IMR-90 (cell line): ENCODE measurements at regions not wholly inside any gene's neighbourhood (a gene's known extent, or its start where the extent isn't known, plus 50 kb on each side); places are given as distances from the start of the nearest gene placed in this dataset.

Experiments used
- ATAC-seq: fragments of 200-7000 bp; cut with Tn5 transposase; 2 replicates; pipeline ENCODE4 v1.9.1; 2020; ENCODE audit warnings: low read depth, mild to moderate bottlenecking, moderate library complexity
- BruUV-seq: library from RNA; stranded (reverse); fragments of 400-500 nt; replicated peaks from 2 replicates; lab custom pipeline; 2021; lab: Mats Ljungman, UMichigan
- CTCF ChIA-PET: fragments of 300-600 bp; formaldehyde crosslinking; extraction: SDS; loops from one replicate; lab custom pipeline; 2021; ENCODE audit warnings: antibody characterized with exemption; lab: Yijun Ruan, JAX
- POLR2A ChIA-PET: fragments of 300-600 bp; sonication (Branson Sonifier 250); formaldehyde crosslinking; loops from one replicate; lab custom pipeline; 2022; ENCODE audit warnings: antibody characterized with exemption; ENCODE audit not compliant: unreplicated experiment; lab: Charles Lee
- DNase-seq: peaks from one replicate; pipeline ENCODE4 v3.0.0; 2013
- H2AFZ ChIP-seq: replicated peaks from 2 replicates; pipeline ENCODE3; 2013; ENCODE audit warnings: low read length, mild to moderate bottlenecking; ENCODE audit not compliant: poor library complexity
- H2AK5ac ChIP-seq: 2 replicates; pipeline ENCODE4 v1.6.1; 2013; ENCODE audit warnings: low read depth, low read length, inconsistent platforms
- H2AK9ac ChIP-seq: replicated peaks from 2 replicates; pipeline ENCODE3; 2013; ENCODE audit warnings: mild to moderate bottlenecking, low read depth, low read length, moderate library complexity; ENCODE audit not compliant: poor library complexity
- H2BK120ac ChIP-seq: 2 replicates; pipeline ENCODE4 v1.6.1; 2013; ENCODE audit warnings: low read depth, low read length, inconsistent platforms
- H2BK15ac ChIP-seq: 3 replicates; pipeline ENCODE4 v1.6.1; 2013; ENCODE audit warnings: low read depth, low read length, inconsistent platforms
- H2BK20ac ChIP-seq: 2 replicates; pipeline ENCODE4 v1.6.1; 2013; ENCODE audit warnings: low read depth, mild to moderate bottlenecking, inconsistent platforms, low read length, moderate library complexity
- H2BK5ac ChIP-seq: 2 replicates; pipeline ENCODE4 v1.6.1; 2013; ENCODE audit warnings: mild to moderate bottlenecking, low read depth, low read length, inconsistent platforms; ENCODE audit not compliant: poor library complexity, severe bottlenecking
- H3K14ac ChIP-seq: replicated peaks from 2 replicates; pipeline ENCODE4 v1.6.1; 2013; ENCODE audit warnings: low read depth, low read length, inconsistent platforms
- H3K18ac ChIP-seq: 2 replicates; pipeline ENCODE4 v1.6.1; 2013; ENCODE audit warnings: low read depth, low read length, control low read depth
- H3K23ac ChIP-seq: 2 replicates; pipeline ENCODE4 v1.6.1; 2013; ENCODE audit warnings: low read depth, low read length, inconsistent platforms
- H3K27ac ChIP-seq: 2 replicates; pipeline ENCODE4 v1.5.1; 2013; ENCODE audit warnings: mild to moderate bottlenecking, control low read depth, low read length; ENCODE audit not compliant: insufficient read depth
- H3K27me3 ChIP-seq: 2 replicates; pipeline ENCODE4 v1.6.1; 2013; ENCODE audit warnings: low read length; ENCODE audit not compliant: control insufficient read depth, insufficient read depth
- H3K36me3 ChIP-seq: 2 replicates; pipeline ENCODE4 v1.6.1; 2013; ENCODE audit warnings: low read length, mixed read lengths; ENCODE audit not compliant: control insufficient read depth, insufficient read depth
- H3K4ac ChIP-seq: 2 replicates; pipeline ENCODE4 v1.6.1; 2013; ENCODE audit warnings: low read depth, low read length, inconsistent platforms
- H3K4me1 ChIP-seq: 2 replicates; pipeline ENCODE4 v1.6.1; 2013; ENCODE audit warnings: low read length, mixed read lengths; ENCODE audit not compliant: control insufficient read depth, insufficient read depth
- H3K4me2 ChIP-seq: 2 replicates; pipeline ENCODE4 v1.6.1; 2013; ENCODE audit warnings: low read depth, mild to moderate bottlenecking, control low read depth, low read length, moderate library complexity
- H3K4me3 ChIP-seq: 2 replicates; pipeline ENCODE4 v1.5.1; 2013; ENCODE audit warnings: low read depth, mild to moderate bottlenecking, control low read depth, low read length, moderate library complexity; ENCODE audit not compliant: insufficient read depth
- H3K56ac ChIP-seq: 2 replicates; pipeline ENCODE4 v1.6.1; 2013; ENCODE audit warnings: low read length, inconsistent platforms; ENCODE audit not compliant: insufficient read depth; ENCODE audit errors: extremely low read depth
- H3K79me1 ChIP-seq, 2 experiments: 2 replicates each; pipeline ENCODE4 v1.6.1; 2013; ENCODE audit warnings: low read length in 2 of 2, inconsistent platforms in 1 of 2, low read depth in 1 of 2
- H3K9ac ChIP-seq: 2 replicates; pipeline ENCODE4 v1.6.1; 2013; ENCODE audit warnings: low read depth, low read length, control low read depth
- H3K9me1 ChIP-seq: 2 replicates; pipeline ENCODE4 v1.6.1; 2013; ENCODE audit warnings: low read length, inconsistent platforms; ENCODE audit not compliant: insufficient read depth
- H3K9me3 ChIP-seq: 2 replicates; pipeline ENCODE4 v1.6.1; 2013; ENCODE audit warnings: low read length; ENCODE audit not compliant: control insufficient read depth, insufficient read depth
- H4K20me1 ChIP-seq: 2 replicates; pipeline ENCODE4 v1.6.1; 2013; ENCODE audit warnings: low read length, inconsistent platforms; ENCODE audit not compliant: insufficient read depth
- H4K5ac ChIP-seq: 2 replicates; pipeline ENCODE4 v1.6.1; 2013; ENCODE audit warnings: mild to moderate bottlenecking, low read depth, low read length, control low read depth
- H4K8ac ChIP-seq, 2 experiments: 2 replicates each; pipeline ENCODE4 v1.6.1; 2013; ENCODE audit warnings: low read depth in 2 of 2, low read length in 2 of 2, control low read depth in 1 of 2, inconsistent platforms in 1 of 2
- H4K91ac ChIP-seq: 2 replicates; pipeline ENCODE4 v1.6.1; 2013; ENCODE audit warnings: low read depth, low read length, inconsistent platforms; ENCODE audit not compliant: insufficient read depth
- BHLHE40 ChIP-seq: fragments of 150-350 bp; IDR thresholded peaks from 2 replicates; pipeline ENCODE4 v1.6.1; 2016; ENCODE audit warnings: mild to moderate bottlenecking, low read depth, low read length
- CEBPB ChIP-seq: IDR thresholded peaks from 2 replicates; pipeline ENCODE4 v1.6.1; 2012; ENCODE audit warnings: low read depth, low read length, improper control_type of control experiment
- CHD1 ChIP-seq: IDR thresholded peaks from 2 replicates; pipeline ENCODE4 v1.6.1; 2012; ENCODE audit warnings: low read depth, low read length, improper control_type of control experiment
- MAZ ChIP-seq: IDR thresholded peaks from 2 replicates; pipeline ENCODE4 v1.6.1; 2012; ENCODE audit warnings: low read depth, mild to moderate bottlenecking, low read length, improper control_type of control experiment, moderate library complexity, borderline replicate concordance
- MXI1 ChIP-seq: IDR thresholded peaks from 2 replicates; pipeline ENCODE4 v1.6.1; 2012; ENCODE audit warnings: low read depth, mild to moderate bottlenecking, low read length, moderate library complexity, borderline replicate concordance
- RAD21 ChIP-seq: IDR thresholded peaks from 2 replicates; pipeline ENCODE4 v1.6.1; 2012; ENCODE audit warnings: low read length, improper control_type of control experiment
- RCOR1 ChIP-seq: IDR thresholded peaks from 2 replicates; pipeline ENCODE4 v1.6.1; 2012; ENCODE audit warnings: mild to moderate bottlenecking, low read length, improper control_type of control experiment; ENCODE audit not compliant: insufficient replicate concordance
- RFX5 ChIP-seq: IDR thresholded peaks from 2 replicates; pipeline ENCODE4 v1.8.0; 2012; ENCODE audit warnings: low read depth, mild to moderate bottlenecking, low read length, moderate library complexity
- SMC3 ChIP-seq: fragments of 150-350 bp; IDR thresholded peaks from 2 replicates; pipeline ENCODE4 v1.6.1; 2016; ENCODE audit warnings: low read depth, mild to moderate bottlenecking, antibody characterized with exemption, low read length, moderate library complexity
- WGBS, 2 experiments: methylation state at CpG; one replicate each; pipeline versions ENCODE4 v1.1.5 to v1.1.7; 2013; ENCODE audit warnings: missing lambda C conversion rate in 2 of 2; ENCODE audit not compliant: insufficient read length in 1 of 2; ENCODE audit errors: extremely low coverage in 2 of 2; 5-methylcytosine and 5-hydroxymethylcytosine counted together
- dilution Hi-C: fragments of 300-500 bp; cut with HindIII; formaldehyde crosslinking; loops from one replicate; pipeline ENCODE4 v1.14.3; 2018; ENCODE audit warnings: low sequenced_read_pairs; ENCODE audit not compliant: unreplicated experiment
- in situ Hi-C: fragments of 300-500 bp; cut with MboI; formaldehyde crosslinking; loops from 3 replicates; pipeline ENCODE4 v1.14.3; 2019; ENCODE audit warnings: low sequenced_read_pairs, inconsistent platforms, mixed read lengths
- intact Hi-C: fragments of 100-400 bp; cut with micrococcal nuclease; formaldehyde crosslinking; loops from 2 replicates; pipeline ENCODE4 v1.10.0; 2022
- TF ChIP-seq, protein P1 (sequence below): conservative IDR thresholded peaks from 2 replicates; pipeline ENCODE4 v1.5.1; 2012; ENCODE audit warnings: mild to moderate bottlenecking, low read depth, low read length, improper control_type of control experiment
- TF ChIP-seq, protein P2 (sequence below): fragments of 150-350 bp; IDR thresholded peaks from 2 replicates; pipeline ENCODE4 v1.6.1; 2017; ENCODE audit warnings: mild to moderate bottlenecking, antibody characterized with exemption, low read length, low read depth
- TF ChIP-seq, protein P3 (sequence below): fragments of 150-350 bp; IDR thresholded peaks from 2 replicates; pipeline ENCODE4 v1.6.1; 2016; ENCODE audit warnings: low read depth, mild to moderate bottlenecking, low read length, moderate library complexity, borderline replicate concordance

DNA sequence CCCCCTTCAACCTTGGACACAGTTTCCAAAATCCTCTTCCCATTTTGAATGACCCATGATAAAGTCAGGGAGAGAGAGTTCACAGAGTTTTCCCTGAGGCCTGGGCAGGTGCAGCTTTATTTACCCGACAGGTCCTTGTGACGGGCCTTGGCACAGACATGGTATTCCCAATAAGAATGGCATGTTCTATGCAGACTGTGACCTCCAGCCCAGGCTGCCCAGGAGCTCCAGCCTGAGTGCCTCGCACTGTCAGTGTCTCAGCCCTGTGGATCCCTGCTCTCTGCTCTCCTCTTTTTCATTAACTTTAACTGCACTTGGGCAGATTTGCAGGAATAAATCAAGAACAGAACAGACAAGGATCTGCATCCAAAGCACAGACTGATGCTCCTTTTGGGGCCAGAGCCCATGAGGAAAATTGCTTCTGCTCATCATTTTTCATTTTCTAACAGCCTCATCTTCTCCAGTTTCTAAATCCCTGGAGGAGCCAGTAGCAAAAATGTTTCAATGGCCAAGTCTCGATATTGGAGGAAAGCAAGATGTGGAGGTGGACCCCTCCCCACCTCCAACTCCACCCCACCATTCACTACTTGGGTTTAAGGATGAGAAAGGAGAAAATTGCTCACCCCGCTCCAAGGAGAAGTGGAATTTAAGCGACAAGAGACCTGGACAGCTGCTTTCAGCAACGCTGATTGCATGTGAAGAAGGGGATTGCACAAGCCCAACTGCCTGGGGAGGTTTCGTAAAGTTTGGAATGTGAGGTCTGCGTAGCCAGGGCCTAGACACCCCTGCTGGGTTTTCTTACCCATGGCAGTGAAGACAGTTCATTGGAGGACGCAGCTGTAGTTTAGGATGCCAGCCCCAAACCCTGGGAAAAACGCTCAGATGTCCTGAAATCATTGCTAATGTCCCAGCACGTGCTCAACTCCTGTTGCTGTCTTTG, 225.9 kb downstream of the WDR11 start (continued):
- TF ChIP-seq SMC3, result no peak

DNA sequence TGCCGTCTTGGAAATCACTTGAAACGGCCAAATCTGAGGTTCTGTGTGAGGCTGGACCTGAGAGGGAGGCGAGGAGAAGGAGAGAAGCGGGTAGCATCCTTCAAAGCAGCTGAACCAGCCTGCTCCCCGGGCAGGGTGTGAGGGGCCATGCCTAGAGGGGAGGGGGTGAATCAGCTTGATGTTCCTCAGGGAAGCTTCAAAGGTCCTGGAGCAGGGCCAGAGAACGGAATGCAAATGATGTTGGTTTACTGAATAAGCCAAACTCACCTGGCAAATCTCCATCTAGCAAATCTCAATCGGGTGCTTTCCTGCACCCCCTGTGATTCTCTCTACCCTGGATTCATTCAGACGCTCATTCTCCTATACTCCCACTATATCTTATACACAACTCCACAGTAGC, 226.9 kb downstream of the WDR11 start:
- no peak overlapping the region for H3K27ac ChIP-seq
- no peak overlapping the region for H2BK5ac ChIP-seq
- ChIA-PET POLR2A (no interaction called here), CTCF (no interaction called here)
- ATAC-seq, result no peak
- no peaks in the 10 kb centered on the region for H3K36me3 ChIP-seq
- no TSS peak for BruUV-seq
- no peaks in the 10 kb centered on the region for H4K20me1 ChIP-seq
- no peak overlapping the region for H3K4ac ChIP-seq
- H3K23ac ChIP-seq, result no peak overlapping the region
- H3K27me3 ChIP-seq, result no peaks in the 10 kb centered on the region
- no peak overlapping the region for H3K18ac ChIP-seq
- intact Hi-C loops, result no loop called here
- H3K4me1 ChIP-seq, result no peaks in the 10 kb centered on the region
- no peak overlapping the region for H4K8ac ChIP-seq
- WGBS, 2 experiments, result no CpG with 5 or more reads among the region's 8 CpGs
- dilution Hi-C loops, result no loop called here
- H2BK15ac ChIP-seq, result no peak overlapping the region
- H3K79me1 ChIP-seq, result no peaks in the 10 kb centered on the region
- H3K4me2 ChIP-seq, result no peak overlapping the region
- DNase-seq, result no peak
- in situ Hi-C loops, result no loop called here
- no peak overlapping the region for H2AFZ ChIP-seq
- no peak overlapping the region for H3K56ac ChIP-seq
- H3K4me3 ChIP-seq, result no peak overlapping the region
- no peak overlapping the region for H3K14ac ChIP-seq
- H3K9me3 ChIP-seq, result peaks cover 40% of the 10 kb centered on the region
- no peak overlapping the region for H4K91ac ChIP-seq
- no peak overlapping the region for H2BK120ac ChIP-seq
- no peak overlapping the region for H2BK20ac ChIP-seq
- no peaks in the 10 kb centered on the region for H3K9me1 ChIP-seq
- H3K9ac ChIP-seq, result no peak overlapping the region
- H4K5ac ChIP-seq, result no peak overlapping the region
- H2AK5ac ChIP-seq, result no peak overlapping the region
- no peak overlapping the region for H2AK9ac ChIP-seq
- no peak for TF ChIP-seq RCOR1
- no peak for TF ChIP-seq RAD21
- no peak for TF ChIP-seq SMC3
- no peak for TF ChIP-seq RFX5
- no peak for TF ChIP-seq CEBPB
- TF ChIP-seq, protein P1, sequence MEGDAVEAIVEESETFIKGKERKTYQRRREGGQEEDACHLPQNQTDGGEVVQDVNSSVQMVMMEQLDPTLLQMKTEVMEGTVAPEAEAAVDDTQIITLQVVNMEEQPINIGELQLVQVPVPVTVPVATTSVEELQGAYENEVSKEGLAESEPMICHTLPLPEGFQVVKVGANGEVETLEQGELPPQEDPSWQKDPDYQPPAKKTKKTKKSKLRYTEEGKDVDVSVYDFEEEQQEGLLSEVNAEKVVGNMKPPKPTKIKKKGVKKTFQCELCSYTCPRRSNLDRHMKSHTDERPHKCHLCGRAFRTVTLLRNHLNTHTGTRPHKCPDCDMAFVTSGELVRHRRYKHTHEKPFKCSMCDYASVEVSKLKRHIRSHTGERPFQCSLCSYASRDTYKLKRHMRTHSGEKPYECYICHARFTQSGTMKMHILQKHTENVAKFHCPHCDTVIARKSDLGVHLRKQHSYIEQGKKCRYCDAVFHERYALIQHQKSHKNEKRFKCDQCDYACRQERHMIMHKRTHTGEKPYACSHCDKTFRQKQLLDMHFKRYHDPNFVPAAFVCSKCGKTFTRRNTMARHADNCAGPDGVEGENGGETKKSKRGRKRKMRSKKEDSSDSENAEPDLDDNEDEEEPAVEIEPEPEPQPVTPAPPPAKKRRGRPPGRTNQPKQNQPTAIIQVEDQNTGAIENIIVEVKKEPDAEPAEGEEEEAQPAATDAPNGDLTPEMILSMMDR, result no peak
- TF ChIP-seq, protein P2, sequence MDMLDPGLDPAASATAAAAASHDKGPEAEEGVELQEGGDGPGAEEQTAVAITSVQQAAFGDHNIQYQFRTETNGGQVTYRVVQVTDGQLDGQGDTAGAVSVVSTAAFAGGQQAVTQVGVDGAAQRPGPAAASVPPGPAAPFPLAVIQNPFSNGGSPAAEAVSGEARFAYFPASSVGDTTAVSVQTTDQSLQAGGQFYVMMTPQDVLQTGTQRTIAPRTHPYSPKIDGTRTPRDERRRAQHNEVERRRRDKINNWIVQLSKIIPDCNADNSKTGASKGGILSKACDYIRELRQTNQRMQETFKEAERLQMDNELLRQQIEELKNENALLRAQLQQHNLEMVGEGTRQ, result no peak
- TF ChIP-seq MAZ, result no peak
- no peak for TF ChIP-seq BHLHE40
- TF ChIP-seq, protein P3, sequence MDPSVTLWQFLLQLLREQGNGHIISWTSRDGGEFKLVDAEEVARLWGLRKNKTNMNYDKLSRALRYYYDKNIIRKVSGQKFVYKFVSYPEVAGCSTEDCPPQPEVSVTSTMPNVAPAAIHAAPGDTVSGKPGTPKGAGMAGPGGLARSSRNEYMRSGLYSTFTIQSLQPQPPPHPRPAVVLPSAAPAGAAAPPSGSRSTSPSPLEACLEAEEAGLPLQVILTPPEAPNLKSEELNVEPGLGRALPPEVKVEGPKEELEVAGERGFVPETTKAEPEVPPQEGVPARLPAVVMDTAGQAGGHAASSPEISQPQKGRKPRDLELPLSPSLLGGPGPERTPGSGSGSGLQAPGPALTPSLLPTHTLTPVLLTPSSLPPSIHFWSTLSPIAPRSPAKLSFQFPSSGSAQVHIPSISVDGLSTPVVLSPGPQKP, result no peak
- TF ChIP-seq MXI1, result no peak
- no peak for TF ChIP-seq CHD1
